AML-193 (cell line): ENCODE measurements at regions not wholly inside any gene's neighbourhood (a gene's known extent, or its start where the extent isn't known, plus 50 kb on each side); places are given as distances from the start of the nearest gene placed in this dataset.

ENCODE experiments used
- DNase-seq, 2 experiments: peaks; one replicate each; lab custom pipeline; 2025; lab: John Stamatoyannopoulos, UW

DNA sequence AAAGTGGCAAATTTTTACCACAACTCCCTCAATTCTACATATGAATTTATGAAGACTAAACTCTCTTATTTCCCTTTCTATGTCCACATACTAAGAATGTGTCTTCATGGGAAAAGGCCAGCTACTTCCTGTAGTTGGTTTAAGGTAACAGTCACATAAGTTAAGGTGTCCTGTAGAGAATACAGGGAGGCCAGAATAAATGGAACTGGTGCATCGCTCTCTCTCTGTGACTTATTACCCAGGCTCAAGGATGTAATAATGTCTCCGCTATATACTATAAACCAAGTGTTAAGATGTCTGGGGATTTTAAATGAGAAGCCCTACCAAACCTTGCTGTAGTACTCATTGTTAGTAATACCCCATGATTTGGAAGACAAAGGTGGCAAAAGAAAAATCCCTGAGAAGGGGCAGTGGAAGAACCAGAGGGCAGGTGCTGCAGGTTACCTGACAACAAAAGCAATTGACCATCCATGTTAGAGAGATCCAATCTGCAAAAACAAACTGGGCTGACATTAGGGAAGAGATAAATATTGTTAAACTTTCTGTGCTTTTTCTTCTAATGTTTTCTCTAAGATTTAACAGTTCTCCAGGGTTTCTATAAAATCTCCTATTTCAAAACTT lies 372.8 kb downstream of the TMX3 start:
- no peak for DNase-seq

DNA sequence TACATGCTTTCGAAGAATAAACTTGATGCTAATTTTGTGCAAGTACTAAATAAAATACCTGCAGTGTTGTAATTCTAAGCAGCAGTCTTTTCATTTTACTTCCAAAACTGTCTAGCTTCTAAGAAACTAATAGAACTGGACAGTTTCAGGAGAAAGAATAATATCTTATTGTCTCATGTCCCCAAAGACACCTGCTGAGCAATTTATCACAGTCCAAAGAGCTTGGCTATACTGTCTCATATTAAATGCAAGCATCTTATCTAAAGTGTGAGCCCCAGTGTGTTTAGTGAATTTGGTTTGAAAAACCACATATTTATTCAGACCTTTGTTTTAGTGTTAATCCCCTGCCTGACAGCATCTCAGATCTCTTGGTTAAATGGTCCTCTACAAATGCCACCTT lies 374.3 kb downstream of the TMX3 start:
- DNase-seq: no peak

DNA sequence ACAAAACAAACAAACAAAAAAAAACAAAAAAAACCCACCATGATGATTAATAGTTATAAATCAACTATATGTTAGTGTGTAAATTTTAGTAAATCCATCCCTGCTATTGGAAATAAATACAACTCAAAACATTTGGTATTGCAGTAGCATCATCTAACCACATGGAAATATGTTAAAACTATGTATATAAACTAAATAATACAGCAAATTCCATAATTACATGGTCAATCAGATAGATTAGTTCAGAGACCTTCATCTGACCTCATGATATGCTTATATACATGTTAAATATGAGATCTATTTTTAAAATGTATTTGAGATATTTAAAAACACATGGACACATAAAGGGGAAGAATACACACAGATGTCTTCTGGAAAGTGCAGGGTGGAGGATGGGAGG lies 384.2 kb downstream of the TMX3 start:
- DNase-seq: no peak

DNA sequence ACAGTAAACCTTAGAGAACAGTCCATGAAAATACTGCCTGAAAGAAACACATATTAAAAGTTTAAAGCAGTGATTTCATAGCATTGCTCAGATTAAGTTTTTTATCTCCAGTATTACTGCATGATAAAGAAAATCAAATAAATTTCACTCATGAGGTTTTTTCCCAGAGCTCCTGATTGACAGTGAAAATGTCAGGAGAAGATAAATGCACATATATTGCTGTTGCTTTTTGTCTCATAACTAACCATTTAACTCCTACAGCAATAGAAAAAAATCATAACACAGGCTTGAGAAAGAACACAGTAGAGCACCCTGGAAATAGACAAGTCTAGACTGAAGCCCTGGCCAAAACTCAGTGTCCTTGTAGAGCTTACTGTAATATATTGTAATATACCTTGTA lies 391.0 kb downstream of the TMX3 start:
- DNase-seq: no peak

DNA sequence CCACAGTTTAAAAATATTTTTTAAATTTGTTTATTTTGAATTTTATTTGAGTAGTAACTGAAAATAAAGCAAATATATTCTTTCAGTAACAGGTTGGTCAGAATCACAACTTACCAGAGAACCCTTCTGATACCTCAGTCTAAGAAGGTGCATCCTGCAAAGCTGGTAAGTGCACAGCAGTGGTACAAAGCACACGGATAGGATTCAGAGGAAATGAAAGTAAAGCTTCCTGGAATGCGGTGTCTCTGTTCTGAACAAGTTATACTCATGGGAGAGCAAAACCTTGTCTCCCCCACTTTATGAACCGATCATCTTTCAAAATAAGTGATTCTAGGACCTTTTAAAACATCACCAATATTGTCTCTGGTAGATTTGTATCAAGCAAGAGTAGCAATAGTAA lies 398.3 kb downstream of the TMX3 start:
- no peak for DNase-seq

DNA sequence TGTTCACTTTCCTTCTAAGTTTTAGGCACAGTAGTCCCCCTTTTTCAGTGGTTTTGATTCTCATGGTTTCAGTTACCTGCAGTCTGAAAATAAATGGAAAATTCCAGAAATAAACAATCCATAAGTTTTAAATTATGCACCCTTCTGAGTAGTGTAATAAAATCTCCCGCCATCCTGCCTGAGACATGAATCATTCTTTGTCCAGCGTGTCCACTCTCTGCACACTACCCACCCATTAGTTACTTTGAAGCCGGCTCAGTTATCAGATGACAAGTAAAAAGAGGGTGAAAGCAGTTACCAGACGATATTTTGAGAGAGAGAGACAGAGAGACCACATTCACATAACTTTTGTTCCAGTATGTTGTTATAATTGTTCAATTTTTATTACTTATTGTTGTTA lies 400.5 kb downstream of the TMX3 start:
- DNase-seq: no peak

DNA sequence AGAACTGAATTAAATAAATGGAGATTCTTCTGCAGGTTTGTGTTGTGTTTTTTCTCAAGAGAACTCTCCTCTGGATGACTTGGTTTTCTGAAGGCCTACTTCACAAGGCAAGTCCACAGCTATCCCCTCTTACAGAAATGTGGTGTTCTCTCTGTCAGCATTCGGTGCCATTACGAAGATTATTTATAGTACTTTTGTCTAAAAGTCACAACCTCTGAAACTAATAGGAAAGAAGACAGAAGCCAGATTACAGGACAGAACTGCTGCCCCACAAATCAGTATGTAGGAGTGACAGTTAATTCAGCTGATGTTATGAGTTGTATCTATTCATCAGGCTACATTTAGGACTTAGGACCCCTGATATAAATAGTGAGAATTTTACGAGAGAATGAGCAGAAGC lies 413.5 kb downstream of the TMX3 start:
- DNase-seq: no peak

DNA sequence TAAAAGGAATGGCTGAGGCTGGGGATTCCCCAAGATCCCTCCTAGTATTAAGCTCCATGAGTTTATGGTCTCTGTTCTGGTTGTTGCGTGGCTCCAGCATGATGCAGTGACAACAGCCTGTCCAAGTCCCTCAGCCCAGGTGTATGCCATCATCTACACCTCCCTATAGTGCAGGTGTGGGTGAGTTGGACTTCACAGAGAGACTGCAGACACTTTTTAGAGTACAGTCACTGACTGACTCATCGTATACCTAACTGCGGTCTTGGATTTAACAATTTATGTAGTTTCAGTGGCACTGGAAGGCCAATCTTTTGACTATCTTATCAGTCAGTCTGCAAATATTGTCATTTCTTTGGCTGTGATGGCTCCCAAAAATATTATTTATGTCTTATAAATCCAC lies 415.0 kb downstream of the TMX3 start:
- DNase-seq: no peak

DNA sequence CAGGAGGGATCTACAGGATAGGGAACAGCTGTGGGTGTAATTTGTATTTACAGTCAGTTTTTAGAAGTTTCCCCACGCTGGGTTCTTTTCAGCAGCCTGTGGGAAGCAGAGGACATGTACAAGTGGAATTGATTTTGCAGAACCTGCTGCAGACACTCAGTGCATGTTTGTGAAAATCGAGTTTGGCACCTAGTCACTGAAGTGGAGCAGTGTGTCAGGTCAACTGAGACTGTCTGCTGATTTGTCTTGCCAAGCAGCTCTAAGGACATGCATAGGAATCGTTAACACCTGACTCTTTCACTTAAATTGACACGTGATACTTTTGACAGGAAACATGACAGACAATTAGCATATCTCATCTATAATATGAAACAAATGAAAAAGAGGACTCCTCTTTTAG lies 416.6 kb downstream of the TMX3 start:
- no peak for DNase-seq

DNA sequence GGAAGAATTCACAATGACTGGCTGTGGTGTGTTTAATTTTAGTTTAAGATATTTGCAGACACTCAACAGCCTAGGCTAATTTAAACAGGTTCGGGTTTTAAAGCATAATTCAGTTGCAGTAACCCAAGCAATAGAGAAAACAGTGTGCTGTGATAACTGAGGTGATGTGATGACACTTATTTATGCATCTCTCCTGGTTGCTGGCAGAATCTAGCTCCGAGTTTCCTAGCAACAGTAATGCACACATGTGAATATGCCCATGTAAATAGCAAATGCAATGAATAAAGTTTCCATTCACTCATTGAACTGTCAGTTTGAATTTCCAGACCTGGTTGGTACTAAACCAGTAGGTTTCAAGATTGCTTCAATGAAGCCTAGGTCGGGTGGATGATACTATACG lies 426.5 kb downstream of the TMX3 start:
- DNase-seq: no peak

DNA sequence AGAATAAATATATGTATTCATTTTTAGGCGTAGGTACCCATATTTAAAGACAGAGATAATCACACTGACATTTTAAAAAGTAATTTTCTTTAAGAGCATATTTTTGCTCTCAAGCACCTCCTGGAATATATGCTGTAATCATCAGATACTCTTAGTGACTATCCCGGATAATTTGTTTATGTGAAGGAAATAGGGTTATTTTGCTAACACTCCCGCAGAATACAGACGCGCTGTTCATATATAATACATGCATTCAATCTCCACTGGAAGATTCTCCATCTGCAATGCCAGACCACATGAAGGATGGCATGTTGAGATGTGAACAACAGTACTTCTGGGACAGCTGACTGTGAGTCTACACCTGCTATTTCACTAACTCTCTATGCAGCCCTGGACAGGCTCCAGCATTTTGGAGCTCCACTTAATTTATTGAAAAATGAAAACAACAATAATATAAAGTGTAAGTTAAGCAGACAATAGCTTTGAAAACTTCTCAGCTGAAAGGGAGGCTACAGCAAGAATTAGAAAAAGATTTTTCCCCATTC lies 430.6 kb downstream of the TMX3 start:
- no peak for DNase-seq

DNA sequence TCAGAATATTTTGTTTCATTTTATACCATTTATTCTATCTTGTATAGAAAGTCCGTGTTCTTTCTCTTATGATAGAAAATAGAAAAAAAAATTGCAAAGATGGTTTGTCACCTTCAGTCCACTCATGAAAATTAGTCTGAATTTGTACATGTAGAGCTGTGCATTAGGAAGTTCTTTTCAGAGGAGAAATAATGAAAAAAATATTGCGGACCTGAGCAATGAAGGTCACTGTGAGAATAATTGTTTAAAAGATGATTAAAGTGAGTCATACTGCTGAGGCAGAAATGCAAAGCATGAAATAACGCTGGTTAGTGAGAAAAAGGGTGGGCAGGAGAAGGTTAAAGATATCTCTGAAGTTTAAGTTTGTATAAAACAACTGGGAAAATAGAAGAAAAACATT lies 431.1 kb downstream of the TMX3 start:
- DNase-seq: no peak

DNA sequence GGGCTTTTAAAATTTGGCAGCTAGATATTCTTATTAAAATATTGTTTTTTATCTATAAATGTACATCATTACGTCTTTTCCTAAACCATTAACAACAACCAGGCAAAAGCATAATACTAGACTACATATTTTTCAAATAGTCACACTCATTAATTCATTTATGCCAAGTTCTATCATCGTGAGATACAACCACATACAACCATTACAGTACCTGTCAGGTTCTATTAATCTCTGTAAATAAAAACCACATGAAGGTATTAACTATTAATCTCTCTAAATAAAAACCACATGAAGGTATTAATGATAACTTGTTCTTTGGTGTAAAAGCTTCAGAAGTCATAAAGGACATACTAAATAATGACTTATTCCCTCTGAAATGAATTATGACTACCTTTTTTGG lies 432.7 kb downstream of the TMX3 start:
- DNase-seq: no peak

DNA sequence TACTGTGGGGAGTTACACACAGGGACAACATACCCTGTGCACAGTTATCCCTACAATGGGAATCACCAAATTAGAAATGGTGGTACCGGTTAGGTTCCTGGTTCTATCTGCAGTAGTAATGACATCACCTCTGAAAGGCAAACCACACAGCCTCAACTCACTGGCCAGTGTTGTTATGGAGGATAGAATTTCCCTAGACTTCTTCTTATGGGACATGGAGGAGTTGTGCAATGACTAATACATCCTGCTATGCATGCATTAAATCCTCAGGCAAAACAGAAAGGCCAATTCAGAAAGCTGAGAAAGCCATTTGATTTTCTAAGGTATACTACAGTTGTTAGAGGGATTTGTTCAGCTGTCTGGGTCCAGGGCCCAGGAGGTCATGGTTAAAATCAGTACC lies 439.3 kb downstream of the TMX3 start:
- DNase-seq: no peak

DNA sequence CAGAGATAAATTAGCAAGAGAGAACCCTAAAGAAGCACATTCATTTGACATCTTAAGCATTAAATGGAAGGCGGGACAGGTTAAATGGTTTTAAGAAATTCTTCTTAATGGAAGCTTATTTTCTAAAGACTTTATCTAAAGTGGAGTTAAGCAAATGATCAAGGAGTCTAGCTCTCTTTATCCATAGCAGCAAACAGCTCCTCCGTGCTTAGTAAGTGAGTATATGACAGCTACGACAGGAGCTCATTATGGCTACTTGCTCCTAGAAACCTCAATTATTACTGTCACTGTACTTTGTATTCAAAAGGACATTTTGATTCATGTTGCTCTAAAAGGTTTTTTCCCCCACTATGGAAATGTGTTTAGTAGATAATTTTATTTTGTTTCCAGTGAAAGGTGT lies 444.9 kb downstream of the TMX3 start:
- no peak for DNase-seq

DNA sequence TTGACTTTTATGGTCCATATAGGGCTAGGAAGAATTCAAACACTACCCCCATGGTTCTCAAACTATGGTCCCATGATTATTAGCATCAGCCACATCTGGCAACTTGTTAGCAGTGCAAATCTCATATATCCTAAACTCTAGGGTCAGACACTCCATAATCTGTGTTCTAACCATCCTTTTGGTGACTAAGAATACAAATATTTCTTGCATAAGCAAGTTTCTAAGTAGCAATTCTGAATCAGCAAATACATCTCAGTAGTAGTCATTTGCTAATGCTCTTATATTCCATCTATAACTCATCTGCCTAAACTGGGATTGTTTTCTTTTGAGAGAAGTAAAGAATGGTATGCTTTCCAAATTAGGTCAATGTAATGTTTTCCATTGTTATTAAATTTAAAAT lies 447.3 kb downstream of the TMX3 start:
- DNase-seq: no peak

DNA sequence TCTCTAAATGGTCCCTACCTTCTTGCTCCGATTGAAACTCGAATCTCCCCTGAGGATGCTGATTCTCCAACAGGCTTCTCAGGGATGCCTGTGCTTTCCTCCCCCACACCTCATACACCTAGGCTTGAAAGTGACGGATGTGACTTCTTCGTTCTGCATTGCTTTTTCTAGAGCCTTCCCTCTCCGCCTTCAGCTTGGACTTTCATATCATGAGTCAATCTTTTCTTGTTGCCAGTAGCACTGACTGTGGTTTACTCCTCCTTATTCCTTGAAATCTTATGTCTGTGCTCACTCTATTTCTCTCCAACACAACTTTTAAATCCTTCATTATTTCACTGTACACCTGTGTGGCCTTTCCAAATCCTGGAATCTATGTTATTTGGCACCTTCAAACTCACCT lies 451.4 kb downstream of the TMX3 start:
- no peak for DNase-seq

DNA sequence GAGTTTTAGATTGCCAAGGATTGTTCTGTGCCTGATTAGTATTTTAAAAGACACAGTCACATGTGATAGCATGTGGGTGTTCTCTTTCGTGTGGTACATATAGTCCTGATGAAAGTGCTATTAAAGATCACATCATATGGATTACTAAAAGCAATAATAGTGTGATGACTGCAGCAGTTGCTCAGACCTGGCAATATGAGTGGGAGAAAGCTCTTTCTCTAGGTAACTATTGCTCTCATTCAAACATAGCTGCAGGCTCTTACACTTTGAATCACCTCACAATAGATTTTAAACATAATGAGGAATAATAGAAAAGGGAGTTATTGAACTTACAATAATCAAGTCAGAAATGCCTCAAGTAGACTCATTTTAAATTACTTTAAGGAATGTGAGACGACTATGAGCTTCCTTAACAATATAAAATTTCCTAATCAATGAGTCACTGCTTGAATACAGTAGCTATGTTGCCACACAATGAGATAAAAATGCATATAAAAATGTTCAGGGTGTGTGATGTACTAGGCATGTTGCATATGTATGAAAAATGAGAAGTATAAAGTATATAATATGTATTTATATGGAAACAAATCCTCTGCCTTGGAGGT lies 452.1 kb downstream of the TMX3 start:
- no peak for DNase-seq

DNA sequence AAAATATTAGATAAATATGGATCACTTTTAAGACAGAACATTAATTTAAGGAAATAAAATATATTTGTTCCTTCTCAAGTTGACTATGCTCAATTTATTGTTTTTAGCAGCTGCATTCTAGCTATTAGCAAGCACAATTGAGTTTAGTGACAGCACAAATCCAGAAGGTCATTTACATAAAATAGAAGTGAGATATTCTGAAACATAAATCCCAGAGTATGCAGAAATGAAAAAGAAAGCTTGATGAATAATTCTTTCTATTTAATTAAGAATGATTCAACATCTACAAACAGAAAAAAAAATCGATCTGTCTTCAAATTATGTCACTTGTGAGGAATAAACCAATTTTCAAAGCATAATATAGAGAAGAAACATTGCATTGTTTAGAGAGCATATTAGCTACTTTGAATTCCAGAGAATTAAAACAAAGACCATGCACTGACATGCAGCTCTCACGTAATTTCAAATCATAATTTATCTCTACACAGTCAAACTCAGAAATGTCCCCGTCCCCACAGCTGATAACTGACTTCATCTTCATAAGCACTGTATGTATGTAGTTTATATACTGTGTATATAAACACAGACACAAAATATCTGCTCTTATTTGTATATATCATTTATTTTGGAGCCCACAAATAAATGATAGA lies 458.4 kb downstream of the TMX3 start:
- no peak for DNase-seq

DNA sequence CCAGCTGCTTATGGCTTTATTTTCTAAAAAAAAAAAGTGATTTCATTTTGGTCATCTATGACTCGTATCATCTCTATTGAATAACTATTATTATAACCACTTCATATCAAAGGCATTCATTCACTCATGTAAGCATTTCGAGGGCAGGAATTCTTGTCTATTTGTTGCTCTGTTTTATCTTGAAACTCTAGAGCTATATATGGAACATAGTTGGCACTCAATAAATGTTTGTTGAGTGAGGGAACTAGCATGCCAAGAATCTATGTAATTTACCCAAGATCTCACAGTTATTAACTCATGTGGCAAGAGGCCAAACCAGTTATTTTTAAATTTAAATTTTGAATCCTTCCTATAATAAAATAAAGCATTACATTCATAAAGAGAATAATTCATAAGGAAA lies 470.1 kb downstream of the TMX3 start:
- no peak for DNase-seq

DNA sequence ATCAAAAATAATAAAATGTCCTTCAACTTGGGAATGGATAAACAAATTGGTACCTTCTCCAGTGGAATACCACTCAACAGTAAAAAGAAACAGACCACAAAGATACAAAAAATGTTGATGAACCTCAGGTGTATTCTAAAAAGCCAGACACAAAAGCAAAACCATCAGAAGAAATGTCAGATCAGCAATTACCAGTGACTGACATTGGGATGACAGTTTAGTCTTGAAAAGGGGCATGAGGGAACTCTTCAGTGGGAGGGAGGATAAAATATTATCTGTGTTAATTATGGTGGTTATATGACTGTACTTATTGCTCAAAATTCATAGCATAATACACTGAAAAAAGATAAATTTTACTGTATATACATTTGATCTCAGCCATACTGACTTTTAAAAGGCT lies 473.0 kb downstream of the TMX3 start:
- DNase-seq: no peak

DNA sequence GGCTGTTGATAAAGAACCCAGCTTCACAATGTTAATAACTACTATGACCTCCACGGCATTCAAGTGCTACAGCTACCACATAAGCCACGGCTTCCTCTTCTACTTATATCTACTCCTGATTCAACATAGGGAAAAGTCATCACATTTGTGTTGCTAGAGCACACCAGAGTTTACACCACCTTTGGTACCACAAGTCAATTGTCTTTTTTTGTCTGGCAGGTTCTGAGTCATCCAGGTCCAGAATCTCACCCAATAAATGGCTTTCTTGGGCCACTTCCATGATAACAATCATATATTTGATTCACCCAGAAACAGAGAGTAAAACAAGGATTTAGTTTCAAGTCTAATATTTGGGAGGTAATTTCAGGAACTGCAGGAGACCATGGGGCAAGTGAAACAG lies 480.2 kb downstream of the TMX3 start:
- no peak for DNase-seq

DNA sequence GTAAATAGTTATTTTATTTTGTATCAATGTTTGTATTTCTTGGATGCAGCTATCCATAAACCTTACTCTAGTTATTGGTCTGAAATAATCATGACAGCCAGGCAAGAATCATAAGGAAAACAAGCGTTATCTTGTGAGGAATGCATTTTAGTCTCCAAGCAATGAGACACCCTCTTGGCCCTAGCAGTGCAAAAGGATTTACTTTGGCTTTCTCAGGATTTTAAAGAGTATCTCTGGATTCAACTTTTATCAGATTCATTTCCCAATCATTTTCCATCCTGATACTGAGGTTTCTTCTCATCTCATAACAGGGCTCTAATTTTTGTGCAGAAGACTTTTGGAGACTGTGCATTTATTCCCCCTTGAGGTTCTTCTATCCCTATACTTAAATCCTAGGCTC lies 480.8 kb downstream of the TMX3 start:
- DNase-seq: no peak

DNA sequence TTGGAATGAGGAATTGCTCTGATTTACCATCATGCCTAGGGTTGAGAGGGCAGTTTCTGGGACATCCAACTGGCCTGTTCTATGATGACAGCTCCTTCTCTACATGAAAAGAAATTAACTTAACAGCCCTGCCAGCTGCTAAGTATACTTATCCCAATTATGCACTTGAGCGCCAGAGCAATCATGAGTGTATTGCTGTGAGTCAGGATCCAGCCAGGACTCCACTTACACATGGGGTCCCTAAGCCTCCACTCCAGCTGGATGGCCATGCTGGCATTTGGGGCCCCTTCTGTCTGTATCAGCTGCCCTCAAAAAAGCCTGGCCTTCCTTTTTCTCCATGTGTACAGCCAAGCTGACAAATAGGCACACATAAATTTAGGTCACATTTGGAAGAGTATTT lies 481.9 kb downstream of the TMX3 start:
- no peak for DNase-seq
